Gastroesophageal sphincter (tissue), 3 donors: ENCODE measurements at regions not wholly inside any gene's neighbourhood (a gene's known extent, or its start where the extent isn't known, plus 50 kb on each side); places are given as distances from the start of the nearest gene placed in this dataset.

Experiments used
- CTCF ChIP-seq, 4 experiments: fragments of 200-600 bp in 2 of 4; fragments of 450-650 bp in 2 of 4; sonication (generic) in 1 of 4; IDR thresholded peaks; one replicate each; pipeline ENCODE4 v1.5.1; 2017 to 2019; ENCODE audit warnings: antibody characterized with exemption in 4 of 4, mild to moderate bottlenecking in 2 of 4, moderate library complexity in 2 of 4
- EP300 ChIP-seq: sonication (generic); formaldehyde crosslinking; IDR thresholded peaks from one replicate; pipeline ENCODE4 v1.6.1; 2017; ENCODE audit warnings: antibody characterized with exemption, mild to moderate bottlenecking

GRCh38 chr4:137968956-137969678 is 273.0 kb downstream of the SLC7A11 start:
- TF ChIP-seq CTCF (IDR thresholded peaks at IDR 0.05) (no peak), EP300 (no peak)
